ENCODE measurements at regions not wholly inside any gene's neighbourhood (a gene's known extent, or its start where the extent isn't known, plus 50 kb on each side); places are given as distances from the start of the nearest gene placed in this dataset.
"Not testable (repeated sequence)": the region's sequence is repeated elsewhere in the genome, so short reads cannot be mapped to it uniquely, and the experiment has no call there.

- no peak for DNase-seq
Measured at GRCh38 chr20:40856653-40857052, 167.6 kb upstream of the MAFB start.

- no peak for DNase-seq
Measured at GRCh38 chr20:40860487-40860902, 168.1 kb upstream of the TOP1 start.

- DNase-seq, result no peak
Measured at GRCh38 chr20:40861427-40862008, 167.1 kb upstream of the TOP1 start.

DNA sequence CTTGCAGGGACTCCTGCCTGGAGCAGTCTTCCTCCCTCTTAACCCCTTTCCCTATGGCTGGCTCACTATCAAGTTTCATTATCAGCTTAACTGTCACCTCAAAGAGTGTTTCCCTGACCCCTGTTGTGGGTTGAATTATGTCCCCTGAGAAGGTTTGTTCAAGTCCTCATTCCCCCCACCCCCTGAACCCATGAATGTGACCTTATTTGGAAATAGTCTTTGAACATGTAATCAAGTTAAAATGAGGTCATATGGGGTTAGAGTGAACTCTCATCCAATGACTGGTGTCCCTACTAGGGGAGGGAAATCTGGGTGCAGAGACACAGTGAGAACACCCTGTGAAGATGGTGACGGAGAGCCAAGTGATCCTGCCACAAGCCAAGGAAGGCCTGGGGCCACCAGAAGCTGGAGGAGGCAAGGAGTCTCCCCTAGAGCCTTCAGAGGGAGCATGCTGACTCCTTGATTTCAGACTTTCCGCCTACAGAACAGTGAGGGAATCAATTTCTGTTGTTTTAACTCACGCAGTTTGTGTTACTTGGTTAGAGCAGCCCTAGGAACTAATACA lies 165.2 kb upstream of the TOP1 start:
- DNase-seq, result no peak

DNA sequence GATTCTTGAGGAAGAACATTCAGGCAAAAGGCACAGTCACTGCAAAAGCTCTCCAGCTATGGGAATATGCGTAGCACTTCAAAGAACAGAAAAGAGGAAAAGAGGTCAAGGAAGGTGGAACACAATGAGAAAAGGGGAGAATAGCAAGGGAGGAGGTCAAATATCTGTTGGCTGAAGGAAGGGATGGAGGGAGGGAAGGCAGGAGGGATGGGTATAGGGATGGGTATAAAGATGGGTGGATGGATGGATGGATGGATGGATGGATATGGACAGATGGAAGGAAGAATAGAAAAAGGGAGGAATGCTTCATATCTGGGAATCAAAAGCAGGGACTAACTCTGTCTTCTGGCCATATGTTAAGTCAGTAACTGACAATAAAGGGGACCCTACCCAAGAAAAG lies 164.2 kb upstream of the TOP1 start:
- no peak for DNase-seq

DNA sequence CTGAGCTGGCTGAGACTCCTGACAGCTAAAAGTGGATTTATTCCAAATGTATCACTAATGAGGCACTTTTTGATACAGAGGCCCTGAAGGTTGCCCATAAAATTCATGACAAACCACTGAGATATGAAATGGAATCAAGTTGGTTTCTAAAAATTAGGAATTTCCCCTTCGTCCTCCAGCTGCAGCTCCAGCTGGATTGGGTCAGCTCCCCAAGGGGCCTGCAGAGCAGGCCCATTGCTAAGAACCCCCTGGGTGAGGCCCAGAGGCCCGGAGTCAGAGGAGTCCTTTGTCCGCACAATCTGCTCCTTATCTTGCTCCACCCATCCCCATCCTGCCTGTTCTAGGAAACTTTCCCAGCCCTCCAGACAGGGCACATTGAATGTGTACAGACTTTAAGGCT lies 163.5 kb upstream of the TOP1 start:
- DNase-seq, result no peak

DNA sequence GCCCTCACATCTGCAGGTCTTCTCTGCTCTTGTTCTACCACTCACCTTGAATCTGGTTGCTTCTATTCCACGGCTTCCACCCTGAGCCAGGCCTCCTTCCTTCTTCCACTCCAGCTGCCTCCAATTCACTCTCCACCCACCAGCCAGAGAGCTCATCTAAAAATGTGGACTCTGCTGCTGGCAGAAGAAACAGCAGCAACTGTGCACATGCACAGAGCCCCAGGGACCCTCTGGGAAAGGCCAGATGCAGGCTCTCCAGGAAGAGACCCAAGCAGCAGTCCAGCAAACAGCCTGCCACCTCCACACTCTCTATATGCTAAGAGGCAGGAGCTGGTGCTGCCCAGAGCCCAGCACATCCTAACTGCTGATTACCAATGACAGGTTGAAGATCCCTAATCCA lies 162.6 kb upstream of the TOP1 start:
- DNase-seq, result no peak

DNA sequence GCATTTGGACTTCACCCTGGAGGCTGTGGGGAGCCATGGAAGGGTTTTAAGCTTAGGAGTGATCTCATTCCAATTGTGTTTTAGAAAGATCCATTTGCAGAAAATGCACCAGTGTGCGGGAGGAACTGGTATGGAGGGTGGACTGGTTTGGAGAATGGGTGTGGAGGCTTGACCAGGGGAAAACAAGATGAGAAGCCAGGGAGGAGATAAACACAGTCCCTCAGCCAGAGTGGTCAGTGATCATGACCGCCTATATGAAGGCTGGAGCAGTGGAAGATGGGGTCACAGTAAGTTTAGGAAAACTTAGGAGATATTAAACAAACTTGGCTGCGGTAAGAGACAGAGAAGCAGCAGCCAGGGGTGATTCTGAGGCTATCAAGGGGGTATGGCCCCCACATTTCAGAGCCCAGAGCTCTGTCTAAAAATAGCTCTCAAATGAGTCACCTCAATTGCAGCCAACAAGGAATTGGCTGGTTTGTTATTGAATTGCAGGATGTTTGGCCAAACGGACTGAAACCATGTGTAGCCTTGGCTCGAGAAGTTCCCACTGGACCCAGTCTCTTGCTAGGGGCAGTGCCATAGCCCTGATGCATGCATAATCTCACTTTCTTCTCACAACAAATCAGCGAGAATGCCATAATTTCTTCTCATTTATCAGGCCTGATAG lies 159.9 kb upstream of the TOP1 start:
- peak in 8 of 14 donors; percentile 0 to 37 (median 16) for DNase-seq

GRCh38 chr20:40869218-40870147 lies 159.1 kb upstream of the TOP1 start:
- DNase-seq, result no peak

DNA sequence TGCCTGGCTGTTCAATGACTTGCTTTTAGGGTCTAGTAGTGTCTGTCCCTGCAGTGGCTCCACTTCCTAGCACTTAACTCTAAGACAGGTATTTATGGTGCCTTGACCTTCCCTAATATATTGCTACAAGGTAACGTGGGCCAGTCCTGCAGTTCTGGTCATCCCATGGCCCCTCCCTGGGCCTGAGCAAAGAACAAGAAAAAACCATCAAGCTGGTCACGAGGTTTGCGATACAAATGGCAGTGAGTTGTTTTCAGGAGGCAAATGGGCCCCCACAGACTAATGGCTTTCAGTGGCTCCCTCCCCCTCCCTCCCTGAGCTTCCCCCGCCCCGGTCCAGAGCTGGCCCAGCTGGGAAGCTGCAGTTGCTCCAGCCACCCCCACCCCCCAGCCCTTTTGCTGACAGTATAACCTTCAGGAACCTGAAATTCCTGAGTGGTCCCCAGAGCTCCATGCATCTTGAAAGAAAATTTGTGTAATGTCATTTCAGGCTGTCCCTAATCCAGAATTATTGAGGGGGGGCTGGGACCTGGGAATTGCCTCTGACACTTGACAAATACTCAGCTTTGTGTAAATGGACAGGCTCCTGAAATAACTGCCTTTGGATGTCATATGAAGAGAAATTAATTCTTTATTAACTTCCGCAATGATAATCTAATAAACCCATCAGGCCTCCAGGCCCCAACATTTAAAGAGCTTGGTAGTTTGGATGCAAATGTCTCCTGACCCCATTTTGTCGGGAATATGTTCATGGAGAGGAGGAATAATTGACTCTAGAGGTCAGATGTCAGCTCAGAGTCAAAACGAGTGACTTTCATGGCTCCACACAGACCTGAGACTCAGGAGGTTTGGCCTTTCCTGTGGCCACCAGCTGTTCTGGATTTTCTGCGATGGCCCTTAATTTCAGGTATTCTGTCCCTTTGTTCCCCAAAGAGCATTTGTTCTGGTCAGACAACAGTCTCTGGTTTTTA lies 153.2 kb upstream of the TOP1 start:
- DNase-seq, result no peak

DNA sequence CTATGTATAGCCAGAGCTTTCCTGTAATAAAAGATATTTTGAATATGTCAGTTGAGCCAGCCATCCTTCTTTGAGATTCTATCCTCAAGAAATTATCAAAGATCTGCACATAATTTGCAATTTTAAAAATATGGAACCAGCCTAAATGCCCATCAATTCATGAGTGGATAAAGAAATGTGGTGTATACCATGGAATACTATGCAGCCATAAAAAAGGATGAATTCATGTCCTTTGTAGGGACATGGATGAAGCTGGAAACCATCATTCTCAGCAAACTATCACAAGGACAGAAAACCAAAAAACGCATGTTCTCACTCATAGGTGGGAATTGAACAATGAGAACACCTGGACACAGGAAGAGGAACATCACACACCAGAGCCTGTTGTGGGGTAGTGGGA lies 150.5 kb upstream of the TOP1 start:
- DNase-seq, result not testable (repeated sequence)

GRCh38 chr20:40880063-40880728 lies 148.4 kb upstream of the TOP1 start:
- DNase-seq, result no peak

GRCh38 chr20:40880729-40881109 lies 147.9 kb upstream of the TOP1 start:
- DNase-seq, result no peak

DNA sequence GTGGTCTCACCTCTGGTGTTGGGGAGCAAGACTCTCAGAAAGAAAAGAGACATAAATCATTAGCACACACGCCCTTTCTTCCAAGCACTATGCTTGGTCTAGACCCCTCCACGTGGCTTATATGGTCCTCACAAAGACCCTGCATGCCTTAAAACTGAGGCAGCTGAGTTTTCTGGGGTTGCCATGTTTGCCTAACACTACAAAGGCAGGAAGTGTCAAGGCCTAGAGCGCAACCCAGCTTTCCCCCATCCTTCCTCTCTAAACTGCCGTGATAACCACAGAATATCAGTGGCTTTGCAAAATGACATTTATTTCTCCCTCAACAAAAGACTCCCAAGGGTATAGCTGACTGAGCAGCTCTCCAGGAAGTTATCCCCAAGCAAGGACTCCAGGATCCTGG lies 146.5 kb upstream of the TOP1 start:
- DNase-seq, result no peak

GRCh38 chr20:40883097-40883496 lies 145.5 kb upstream of the TOP1 start:
- DNase-seq, result no peak

DNA sequence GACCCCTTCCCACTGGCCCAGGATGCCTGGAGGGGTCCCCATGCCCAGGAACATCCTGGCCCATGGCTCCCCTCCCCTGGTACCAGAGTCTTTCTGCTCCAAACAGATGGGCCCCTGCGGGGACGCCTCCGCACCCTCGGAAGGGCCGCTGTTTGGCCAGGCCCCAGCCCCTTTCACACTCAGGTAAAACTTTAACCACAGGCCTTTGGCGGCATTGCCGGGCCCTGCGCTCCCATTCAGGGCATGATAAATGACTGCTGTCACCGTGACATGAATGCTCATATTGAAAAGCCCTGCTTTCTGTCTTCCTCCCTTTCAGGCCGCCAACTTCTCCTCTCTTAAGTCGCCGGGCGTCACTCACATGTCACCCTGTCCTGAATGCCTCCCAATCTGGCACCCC lies 141.5 kb upstream of the TOP1 start:
- no peak for DNase-seq

GRCh38 chr20:40889266-40889665 lies 139.4 kb upstream of the TOP1 start:
- DNase-seq, result not testable (repeated sequence)

- DNase-seq, result no peak
Measured at GRCh38 chr20:40890181-40890580, 138.4 kb upstream of the TOP1 start.

- DNase-seq, result no peak
Measured at GRCh38 chr20:40890635-40891034, 138.0 kb upstream of the TOP1 start.

DNA sequence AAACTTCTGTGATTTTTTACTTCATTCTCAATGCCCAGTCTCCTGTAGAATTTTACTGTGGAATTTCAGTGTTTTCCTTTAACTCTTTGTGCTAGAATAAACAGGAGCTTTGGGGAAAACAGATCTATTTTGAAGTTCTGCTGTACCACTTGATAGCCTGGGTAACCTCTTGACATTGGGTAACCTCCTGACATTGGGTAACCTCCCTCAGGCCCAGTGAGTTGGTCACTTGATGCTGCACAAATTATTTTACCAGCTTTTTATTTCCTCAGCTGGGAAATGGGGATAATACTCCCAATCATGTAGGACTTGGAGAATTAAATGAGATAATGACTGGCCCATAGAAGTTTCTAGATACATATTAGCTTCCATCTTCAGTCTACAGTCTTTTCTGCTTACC lies 137.3 kb upstream of the TOP1 start:
- DNase-seq, result no peak

GRCh38 chr20:40892642-40893041 lies 136.0 kb upstream of the TOP1 start:
- no peak for DNase-seq

All from C1 segment of cervical spinal cord (tissue), 14 donors.